ENCODE measurements at regions not wholly inside any gene's neighbourhood (a gene's known extent, or its start where the extent isn't known, plus 50 kb on each side); places are given as distances from the start of the nearest gene placed in this dataset.

- TF ChIP-seq ZBTB7A (tag by site-specific recombination; IDR thresholded peaks at IDR 0.05; ENCODE audit: low read depth) (no peak), CTCF (tag by site-specific recombination; IDR thresholded peaks at IDR 0.05) (no peak), SP2 (tag by site-specific recombination; IDR thresholded peaks at IDR 0.05) (no peak), ZNF513 (tag by site-specific recombination; IDR thresholded peaks at IDR 0.05) (no peak), KLF16 (tag by site-specific recombination; IDR thresholded peaks at IDR 0.05) (no peak), PRDM6 (tag by site-specific recombination; IDR thresholded peaks at IDR 0.05) (no peak), ZBTB17 (tag by site-specific recombination; IDR thresholded peaks at IDR 0.05) (no peak), ZNF416 (tag by site-specific recombination; IDR thresholded peaks at IDR 0.05) (no peak), ZNF580 (tag by site-specific recombination; IDR thresholded peaks at IDR 0.05) (no peak)
These were observed 706.6 kb downstream of the PCDH19 start for GRCh38 chrX:99703473-99703872.

Measured in HEK293 (cell line).